ENCODE measurements at regions not wholly inside any gene's neighbourhood (a gene's known extent, or its start where the extent isn't known, plus 50 kb on each side); places are given as distances from the start of the nearest gene placed in this dataset.
"Not testable (repeated sequence)": the region's sequence is repeated elsewhere in the genome, so short reads cannot be mapped to it uniquely, and the experiment has no call there.

GRCh38 chr2:187023996-187024395 is 175.0 kb upstream of the ZSWIM2 start:
- not testable (repeated sequence) for TF ChIP-seq CTCF, EZH2, EZH2phosphoT487 (IDR thresholded peaks at IDR 0.05)

All from neural progenitor cell (in vitro differentiated cells).